ENCODE measurements at regions not wholly inside any gene's neighbourhood (a gene's known extent, or its start where the extent isn't known, plus 50 kb on each side); places are given as distances from the start of the nearest gene placed in this dataset.
"Not testable (repeated sequence)": the region's sequence is repeated elsewhere in the genome, so short reads cannot be mapped to it uniquely, and the experiment has no call there.

DNA sequence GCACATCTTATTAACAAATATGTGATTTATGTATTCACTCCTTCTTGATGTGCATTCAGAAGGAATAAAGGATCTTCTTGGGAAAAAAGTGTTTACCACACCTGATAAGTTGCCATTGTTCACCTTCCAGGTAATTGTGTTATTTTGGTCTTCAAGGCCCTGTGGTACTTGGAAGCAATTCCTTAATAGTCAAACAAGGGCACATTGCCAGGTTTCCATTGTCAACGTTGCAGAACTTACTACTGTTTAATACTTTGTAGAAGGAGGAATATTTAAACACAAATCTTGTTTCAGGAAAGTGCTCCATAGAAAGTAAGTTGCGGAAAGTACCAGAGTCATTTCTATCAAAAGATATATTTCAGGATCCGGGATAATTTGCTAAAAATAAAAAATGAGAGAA is 129.5 kb upstream of the SGK1 start:
- DNase-seq, result no peak

DNA sequence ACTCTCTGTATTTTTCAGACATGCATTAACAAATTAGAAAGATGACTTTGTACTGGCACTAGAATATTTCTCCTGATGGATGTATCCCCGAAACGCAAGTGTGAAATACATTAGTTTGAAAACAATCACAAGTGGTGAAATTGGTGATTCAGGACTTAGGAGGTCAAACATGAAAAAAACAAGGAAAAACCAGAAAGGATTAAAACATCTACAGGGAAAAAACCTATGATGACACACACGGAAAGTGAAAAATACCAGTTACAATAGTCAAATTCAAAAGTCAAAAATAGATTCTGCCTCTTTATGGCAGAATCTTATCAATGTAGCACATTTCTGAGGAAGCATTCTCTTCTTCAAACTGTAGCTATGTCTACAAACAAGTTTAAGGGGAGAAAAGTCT is 129.0 kb upstream of the SGK1 start:
- DNase-seq, result no peak

DNA sequence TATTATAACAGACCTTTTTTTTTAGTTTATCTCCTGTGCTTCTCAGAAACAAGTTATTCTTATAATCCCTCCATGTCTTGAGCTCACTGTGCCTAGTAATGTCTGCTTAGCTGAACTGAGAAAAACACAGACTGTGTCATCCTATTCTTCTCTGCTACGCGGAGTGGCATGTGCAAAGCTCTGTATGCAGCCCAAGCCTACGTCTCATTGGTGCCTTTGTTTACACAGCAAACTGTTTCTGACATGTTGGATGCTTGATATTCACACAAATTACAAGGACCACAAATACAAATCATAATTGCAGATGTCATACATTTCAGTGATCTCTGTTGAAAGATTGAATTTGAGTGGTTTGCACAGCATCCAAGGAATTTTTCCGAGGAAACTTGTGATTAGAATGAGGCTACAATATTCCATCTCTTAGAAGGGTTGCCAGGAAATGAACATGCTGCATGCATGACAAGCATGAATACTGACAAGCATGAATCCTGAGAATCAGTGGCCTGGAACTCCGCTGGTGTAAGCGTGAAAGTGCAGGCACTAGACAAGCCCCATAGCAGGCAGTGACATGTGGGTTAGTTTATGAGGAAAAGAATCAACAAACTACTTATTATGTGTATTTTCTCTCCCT is 128.4 kb upstream of the SGK1 start:
- no peak for DNase-seq

DNA sequence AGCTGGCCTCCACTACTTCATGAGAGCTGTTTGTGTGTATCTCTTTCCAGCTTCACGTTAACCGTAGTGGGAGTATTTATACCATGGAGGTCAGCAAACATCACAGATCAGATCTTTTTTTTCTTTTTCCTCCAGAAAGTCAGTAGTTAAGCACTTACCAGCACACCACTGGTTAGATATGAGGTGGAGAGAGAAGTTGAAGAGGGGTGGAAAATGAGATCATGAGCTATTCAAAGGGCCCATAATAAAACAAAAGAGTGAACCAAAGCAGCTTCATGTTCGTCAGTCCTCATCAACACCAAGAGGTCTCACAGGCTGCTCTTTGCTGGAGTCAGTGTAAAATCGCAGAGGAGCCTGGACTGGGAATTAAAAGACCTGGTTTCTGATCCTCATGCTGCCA is 125.1 kb upstream of the SGK1 start:
- DNase-seq, result no peak

DNA sequence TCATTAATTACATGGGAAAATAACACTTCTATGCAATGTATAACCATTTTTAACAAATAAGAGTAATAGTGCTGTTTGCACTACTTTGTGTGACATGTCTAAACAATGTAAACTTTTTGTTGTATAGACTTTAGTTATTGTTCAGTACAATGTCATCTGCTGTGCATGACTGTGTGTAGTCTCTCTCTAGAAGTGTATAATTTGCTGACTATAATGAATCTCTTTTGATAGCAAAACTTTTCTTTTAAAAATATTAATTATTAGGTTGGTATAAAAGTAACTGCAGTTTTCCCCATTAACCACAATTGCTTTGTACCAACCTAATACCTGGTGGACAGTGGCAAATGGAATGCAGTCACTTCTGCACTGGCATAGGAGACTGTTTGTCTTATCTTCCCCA is 124.2 kb upstream of the SGK1 start:
- no peak for DNase-seq

DNA sequence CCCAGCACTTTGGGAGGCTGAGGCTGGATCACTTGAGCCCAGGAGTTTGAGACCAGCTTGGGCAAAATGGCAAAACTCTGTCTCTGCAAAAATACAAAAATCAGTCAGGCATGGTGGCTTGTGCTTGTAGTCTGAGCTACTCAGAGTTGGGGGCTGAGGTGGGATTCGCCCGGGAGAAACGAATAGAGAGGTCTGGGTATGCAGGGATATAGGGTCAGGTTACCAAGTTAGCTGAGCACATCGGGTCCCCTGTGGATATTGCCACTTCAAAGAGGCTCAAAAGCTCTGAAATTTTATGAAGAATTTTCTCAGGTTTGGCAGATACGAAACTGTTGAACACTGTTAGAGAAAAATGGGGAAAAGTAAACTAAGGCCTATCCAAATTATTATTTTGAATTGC is 120.9 kb upstream of the SGK1 start:
- DNase-seq, result no peak

DNA sequence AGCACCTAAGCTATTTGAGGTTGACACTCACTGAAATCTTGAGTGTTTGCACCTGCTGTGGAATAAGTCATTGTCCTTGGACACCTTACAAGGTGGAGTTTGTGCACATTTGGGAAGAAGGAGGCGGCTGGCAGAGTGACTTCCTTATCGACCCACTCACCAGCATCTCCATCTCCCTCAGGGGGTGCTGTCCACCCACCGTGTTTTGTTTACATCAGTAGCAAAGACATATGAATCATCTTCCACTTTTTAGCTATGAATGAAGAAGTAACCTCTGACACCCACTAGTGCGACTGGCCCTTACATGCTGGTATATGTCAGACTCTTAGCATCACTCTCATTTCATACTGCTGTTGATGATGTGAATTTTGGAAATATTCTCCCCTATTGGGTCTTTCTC is 119.5 kb upstream of the SGK1 start:
- DNase-seq, result no peak

DNA sequence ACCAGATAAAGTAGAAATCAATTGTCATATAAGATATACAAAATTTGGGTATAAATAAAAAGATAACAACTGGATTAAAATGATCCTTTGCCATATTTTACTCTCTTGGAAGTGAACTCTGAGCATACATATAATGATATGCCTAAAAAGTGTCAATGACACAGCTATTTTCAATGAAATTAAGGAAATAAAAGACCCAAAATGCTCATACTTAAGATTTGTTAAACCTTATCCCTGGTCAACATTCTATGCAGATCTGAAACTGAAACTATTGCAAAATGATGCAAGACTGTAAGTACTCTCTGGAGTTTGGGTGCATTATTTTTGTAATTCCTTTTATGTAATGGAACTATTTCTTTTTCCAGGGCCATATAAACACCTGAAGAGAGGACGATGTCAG is 119.0 kb upstream of the SGK1 start:
- no peak for DNase-seq

DNA sequence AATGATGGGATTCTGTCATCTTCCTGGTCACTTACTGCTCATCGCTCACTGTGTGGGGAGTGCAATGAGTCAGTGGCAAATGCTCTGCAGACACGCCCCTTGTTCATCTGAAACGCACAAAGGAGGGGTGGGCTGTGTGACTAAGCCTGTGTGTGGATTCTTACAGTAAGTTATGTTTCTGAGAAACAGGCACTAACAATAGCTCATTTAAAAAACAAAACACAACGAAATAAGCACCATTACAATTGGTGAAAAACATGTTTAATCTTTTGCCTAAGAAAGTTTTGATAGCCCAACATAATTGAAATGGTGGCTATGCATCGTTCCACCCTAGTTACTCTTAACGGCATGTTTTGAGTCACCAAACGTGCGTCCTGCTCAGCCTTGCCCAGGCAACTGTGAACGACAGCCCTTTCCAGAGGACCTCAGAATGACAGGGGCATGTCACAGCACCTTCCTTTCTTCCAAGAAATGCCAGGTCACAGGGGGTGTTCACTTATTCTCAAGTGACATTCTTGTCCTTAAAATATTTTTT is 118.4 kb upstream of the SGK1 start:
- DNase-seq, result no peak

DNA sequence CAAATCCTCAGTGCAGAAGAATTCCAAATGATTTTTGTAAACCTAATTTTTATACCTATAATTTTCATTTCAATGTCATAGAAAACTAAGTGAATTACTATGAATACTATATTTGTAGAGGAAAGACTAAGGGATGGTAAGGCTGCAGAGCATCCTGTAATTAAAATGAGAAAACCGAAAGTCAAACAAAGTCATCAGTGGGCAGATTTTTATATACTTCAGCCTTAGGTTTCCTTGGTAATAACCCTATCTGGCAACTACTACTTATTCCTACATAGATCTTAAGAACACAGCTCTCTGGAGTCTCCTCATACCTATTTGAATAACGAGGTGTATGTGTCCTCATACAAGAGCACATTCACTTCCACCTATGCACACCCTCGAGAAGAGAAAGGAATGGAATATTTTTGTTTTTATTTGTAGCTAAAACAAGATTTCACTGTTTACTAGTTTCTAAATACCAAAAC is 117.9 kb upstream of the SGK1 start:
- DNase-seq, result no peak

DNA sequence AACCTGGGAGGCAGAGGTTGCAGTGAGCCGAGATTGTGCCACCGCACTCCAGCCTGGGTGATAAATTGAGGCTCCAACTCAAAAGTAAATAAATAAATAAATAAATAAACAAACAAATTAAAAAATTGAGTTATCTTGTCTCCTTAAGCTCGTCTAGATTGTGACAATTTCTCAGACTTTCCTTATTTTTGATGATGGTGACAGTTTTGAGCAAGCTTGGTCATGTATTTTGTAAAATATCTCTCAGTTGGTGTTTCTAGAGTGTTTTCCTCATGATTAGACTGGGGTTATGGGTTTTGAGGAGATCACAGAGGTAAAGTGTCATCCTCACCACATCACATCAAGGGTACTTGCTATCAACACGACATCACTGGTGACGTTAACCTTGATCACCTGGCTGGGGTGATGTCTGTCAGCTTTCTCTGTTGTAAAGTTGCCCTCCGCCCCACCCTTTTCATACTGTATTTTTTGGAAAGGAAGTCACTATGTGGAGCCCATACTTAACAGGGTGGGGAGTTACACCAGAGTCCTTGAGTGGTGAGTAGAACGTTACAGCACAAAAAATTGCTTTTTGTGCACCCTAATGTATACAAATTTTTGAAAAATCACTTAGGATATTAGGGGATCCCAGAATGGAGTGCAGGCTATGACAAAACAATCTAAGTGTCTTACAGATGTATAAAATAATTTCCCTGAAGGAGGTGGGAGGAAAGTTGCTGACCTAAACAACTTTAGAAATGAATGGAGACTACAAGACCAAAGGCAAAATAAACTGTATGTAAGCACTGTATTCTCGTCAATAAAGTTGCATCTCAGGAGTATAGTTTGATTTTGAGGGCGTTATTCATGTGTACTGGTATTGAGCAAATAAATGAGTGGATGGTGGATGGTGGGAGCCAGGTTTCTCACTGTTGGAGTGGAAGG is 116.4 kb upstream of the SGK1 start:
- no peak for DNase-seq

DNA sequence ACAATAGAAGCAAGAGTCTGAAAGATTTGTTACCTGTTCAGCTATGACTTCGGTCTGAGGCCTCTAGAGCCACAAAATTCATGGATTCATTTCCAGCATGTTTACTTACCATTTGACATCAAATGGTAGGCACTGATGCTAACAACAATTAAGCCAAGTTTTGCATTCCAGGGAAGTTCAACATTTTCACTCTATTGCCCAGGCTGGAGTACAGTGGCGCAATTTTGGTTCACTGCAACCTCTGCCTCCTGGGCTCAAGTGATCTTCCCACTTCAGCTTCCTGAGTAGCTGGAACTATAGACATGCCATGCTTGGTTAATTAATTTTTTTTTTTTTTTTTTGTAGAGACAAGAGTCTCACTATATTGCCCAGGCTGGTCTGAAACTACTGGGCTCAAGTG is 114.1 kb upstream of the SGK1 start:
- no peak for DNase-seq

DNA sequence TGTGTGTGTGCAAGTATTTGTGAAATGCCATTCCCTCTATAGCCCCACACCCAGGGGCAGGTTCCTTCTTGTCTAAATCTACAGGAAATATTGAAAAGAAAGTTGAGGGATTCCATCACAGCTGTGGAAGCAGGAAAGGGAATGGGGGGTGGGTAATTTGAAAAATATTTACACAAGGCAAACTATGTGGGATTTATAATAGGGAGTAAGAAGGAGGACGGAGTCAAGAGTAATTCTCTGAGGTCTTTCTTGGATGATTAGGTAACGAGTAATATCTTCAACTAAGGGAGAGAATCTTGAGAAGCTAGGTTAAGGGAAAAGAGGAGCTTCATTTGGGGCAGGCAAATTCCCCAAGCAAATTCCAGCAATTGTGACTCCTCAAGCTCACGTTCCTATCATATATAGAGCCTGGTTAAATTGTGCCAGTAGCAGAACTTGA is 113.5 kb upstream of the SGK1 start:
- DNase-seq, result no peak

DNA sequence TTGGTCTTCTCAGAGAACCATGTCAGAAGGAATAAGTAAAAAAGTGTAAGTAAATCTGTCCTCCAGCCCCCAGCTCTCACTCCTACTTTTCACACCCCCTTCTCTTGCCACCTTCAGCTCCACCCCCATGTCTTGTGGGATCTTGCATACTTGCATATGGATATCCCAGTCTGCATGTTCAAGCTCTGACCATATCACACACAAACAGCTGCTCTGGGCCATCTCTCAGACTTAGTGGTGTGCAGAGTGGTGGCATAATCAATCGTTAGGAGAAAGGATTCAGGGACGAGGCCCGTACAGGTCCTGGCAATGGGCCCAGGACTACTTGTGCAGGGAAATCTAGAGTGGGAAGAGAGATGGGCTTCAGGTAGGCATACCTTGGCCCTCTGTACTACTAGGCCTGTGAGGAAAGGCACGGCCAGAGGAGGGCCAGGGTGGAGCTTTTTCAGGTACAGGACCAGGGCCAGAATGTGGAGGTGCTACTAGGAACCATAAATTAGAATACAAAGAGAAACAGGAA is 112.0 kb upstream of the SGK1 start:
- no peak for DNase-seq

DNA sequence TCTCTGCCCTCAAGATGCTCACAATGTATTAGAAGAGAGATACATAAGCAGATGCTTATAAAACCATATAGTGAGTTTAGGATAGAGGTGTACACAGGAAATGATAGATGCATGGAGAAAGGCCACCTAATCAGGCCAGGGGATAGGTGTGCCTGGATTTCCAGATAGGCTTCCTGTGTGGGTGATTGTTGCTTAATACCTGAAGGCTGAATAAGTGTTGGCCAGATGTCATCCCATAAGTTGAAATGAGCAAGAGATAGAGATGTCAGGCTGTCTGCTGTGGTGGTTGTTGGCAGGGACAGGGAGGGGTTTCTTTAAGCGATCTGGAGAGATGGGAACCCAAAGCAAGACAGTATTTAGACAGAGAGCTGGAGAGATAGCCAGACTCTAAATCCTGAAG is 109.8 kb upstream of the SGK1 start:
- DNase-seq, result no peak

DNA sequence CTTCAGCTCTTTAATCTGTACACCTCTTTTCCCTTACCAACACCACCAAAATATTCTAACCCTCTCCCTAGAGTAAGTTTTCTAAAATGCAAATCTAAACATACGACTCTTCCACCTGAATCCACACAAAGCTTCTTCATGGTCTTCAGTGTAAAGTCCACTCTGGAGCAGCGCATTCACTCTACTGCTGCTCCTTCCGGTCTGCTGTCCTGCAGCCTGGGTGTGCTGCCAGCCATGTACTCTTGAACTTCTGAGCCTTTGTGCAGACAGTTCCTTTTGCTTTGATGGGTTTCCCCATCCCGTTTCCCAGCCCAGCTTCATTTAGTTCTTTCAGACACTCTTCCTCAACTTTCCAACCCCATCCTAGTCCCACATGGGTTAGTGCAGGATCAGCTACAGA is 108.7 kb upstream of the SGK1 start:
- DNase-seq, result no peak

DNA sequence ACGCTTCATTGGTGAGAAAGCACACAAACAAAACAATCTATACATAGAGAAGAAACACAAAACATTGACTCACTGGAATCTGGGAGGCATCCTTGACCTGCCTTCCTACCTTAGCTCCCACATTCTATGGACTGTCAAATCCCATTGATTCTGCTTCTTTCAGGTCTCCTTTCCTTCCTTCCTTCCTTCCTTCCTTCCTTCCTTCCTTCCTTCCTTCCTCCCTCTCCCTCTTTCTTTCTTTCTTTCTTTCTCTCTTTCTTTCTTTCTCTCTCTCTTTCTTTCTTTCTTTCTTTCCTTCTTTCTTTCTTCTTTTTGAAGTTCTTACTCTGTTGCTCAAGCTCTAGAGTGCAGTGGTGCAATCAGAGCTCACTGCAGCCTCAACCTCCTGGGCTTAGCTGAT is 108.0 kb upstream of the SGK1 start:
- not testable (repeated sequence) for DNase-seq

DNA sequence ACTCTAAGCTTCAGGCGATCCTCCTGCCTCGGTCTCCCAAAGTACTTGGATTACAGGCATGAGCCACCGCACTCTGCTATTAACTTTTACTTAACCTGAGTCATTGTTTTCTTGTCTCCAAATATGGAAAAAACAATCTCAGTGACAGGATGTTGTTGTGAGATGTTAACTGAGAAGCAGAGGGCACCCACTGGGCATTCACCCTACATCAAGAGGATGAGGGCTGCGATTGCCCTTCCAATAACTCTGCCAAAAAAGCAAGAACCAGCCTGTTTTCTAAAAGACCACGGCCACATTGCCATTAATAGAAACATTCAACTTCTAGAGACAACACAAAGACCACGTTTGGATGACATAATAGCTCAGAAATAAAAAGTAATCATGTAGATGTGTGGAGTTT is 107.6 kb upstream of the SGK1 start:
- DNase-seq, result no peak

DNA sequence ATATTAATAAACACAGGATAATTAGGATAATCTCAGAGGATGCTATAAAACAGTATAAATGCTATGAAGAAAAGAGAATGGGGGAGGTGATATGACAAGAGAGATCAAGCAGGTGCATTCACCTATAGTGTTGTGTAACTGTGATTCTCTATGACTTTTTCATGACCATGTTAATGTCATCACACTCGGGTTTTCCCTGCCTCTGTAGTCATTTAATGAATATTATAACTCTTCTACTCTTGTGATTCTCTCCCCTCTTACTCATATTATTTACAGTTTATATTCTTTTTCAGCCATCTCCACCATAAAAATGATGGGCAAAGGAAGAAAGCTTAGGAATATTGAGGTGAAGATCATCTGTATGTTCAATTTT is 106.9 kb upstream of the SGK1 start:
- no peak for DNase-seq

DNA sequence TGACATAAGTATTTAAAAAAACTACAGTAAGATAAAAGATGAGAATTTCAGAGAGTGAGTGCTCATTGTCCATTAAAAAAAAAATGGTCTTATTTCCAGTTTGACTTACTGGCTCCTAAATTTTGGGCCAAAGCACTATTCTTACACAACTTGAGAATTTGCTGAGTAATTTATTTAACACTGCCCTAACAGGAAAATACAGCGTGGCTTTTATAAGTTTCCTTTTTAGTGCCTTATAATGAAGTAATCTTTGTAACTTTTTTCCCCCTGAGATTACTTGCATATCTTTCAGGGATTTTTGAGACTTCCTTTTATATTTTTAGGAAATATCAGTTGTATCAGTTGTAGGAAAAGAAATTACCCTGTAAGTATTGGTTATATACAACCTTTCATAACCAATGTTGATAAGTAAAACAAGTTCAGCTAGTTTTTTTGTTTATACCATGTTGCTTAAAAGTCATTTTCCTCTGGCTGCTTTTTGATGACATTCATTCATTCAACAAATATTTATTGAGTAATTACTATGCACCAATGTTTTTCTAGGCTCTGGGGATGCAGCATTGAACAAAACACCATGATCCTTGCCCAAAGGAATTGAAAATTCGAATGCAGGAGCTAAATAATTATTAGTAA is 106.4 kb upstream of the SGK1 start:
- DNase-seq, result no peak

DNA sequence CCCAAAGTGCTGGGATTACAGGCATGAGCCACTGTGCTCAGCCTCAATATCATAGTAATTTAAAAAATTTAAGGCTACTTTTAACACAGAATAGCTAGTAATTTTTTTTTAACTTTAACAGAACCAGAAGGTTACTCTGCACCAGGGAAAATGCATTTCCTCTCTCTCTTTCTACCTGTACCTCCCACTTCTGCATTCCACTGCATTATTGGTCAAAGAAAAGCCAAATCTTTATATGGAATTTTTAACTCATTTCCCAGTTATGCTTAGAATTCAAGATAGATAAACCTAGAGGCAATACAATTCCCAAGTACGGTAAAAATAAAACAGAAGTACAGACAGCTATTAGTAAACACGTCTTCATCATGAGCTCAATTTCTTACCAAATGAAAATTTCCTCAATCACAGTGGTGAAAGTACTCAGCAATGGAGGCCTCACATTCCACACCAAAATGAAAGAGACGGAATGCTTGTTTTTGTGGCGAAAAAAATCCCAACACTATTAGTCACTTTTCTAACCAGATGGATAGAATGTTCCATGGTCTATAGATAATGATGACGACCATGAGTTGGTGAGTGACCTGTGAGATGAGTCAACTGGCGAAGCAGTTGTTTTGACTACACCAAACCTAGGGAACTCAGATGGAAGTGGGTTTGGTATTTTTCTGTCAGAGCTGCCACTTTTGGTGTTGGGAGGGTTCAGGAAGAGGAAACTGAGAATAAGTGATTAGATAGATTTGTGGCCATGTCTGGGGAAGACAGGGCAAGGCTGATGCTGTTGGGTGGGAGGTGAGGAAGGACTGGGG is 104.7 kb upstream of the SGK1 start:
- no peak for DNase-seq

DNA sequence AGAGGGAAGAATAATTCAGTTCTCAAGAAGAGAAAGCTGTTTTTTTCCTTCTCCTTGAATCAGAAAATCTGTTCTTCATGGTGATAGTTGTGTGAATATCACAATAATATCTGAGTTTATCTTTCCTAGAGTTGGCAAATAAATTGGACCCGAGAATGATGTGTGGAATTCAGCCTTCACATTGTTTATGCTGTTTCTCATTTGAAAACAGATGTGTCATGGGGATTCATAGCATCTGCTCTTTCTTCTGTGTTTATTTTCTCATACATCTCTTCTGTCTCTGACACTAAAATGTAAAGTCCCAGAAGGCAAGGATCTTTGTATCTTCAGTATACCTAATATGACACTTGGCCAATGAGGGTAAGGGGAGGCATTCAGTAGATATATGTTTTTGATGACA is 103.6 kb upstream of the SGK1 start:
- no peak for DNase-seq

Measured in Kasumi-1 (cell line).